GM20000 (cell line): ENCODE measurements at regions not wholly inside any gene's neighbourhood (a gene's known extent, or its start where the extent isn't known, plus 50 kb on each side); places are given as distances from the start of the nearest gene placed in this dataset.

Source experiments
- DNase-seq: peaks from one replicate; pipeline ENCODE4 v3.0.0; 2012; ENCODE audit warnings: low spot score
- TF ChIP-seq, protein P1 (sequence below): IDR thresholded peaks from 2 replicates; pipeline ENCODE4 v1.5.1; 2012; ENCODE audit warnings: mild to moderate bottlenecking, control low read depth; ENCODE audit errors: extremely low read depth, missing control alignments

DNA sequence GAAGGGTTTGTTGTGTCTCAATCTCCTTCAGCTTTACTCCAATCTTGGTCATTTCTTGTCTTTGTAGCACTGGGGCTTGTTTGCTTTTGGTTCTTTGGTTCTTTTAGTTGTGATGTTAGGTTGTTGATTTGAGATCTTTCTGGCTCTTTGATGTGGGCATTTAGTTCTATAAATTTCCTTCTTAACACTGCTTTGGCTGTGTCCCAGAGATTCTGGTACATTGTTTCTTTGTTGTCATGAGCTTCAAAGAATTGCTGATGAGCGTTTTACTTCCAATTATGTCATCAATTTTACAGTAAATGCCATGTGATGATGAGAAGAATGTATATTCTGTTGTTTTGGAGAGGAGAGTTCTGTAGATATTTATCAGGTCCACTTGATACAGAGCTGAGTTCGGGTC, 353.3 kb downstream of the MAN2A1 start:
- no peak for DNase-seq
- TF ChIP-seq, protein P1, sequence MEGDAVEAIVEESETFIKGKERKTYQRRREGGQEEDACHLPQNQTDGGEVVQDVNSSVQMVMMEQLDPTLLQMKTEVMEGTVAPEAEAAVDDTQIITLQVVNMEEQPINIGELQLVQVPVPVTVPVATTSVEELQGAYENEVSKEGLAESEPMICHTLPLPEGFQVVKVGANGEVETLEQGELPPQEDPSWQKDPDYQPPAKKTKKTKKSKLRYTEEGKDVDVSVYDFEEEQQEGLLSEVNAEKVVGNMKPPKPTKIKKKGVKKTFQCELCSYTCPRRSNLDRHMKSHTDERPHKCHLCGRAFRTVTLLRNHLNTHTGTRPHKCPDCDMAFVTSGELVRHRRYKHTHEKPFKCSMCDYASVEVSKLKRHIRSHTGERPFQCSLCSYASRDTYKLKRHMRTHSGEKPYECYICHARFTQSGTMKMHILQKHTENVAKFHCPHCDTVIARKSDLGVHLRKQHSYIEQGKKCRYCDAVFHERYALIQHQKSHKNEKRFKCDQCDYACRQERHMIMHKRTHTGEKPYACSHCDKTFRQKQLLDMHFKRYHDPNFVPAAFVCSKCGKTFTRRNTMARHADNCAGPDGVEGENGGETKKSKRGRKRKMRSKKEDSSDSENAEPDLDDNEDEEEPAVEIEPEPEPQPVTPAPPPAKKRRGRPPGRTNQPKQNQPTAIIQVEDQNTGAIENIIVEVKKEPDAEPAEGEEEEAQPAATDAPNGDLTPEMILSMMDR, result no peak

DNA sequence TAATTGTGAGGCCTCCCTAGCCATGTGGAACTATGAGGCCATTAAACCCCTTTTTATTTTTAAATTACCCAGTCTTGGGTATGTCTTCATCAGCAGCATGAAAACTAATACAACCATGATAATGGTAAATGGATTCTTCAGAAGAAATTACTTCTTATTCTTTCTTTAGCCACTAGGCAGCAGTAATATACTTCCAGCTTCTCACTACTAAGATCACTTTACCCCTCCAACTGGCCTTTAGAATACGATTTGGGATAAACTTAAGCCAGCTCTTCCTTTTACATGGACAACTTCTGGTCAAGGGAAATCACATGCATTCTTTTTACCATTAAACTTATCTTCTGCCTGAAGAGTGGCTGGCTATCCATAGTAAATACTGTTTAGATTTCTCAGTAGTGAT, 355.4 kb downstream of the MAN2A1 start:
- DNase-seq, result no peak
- TF ChIP-seq, protein P1, result no peak

DNA sequence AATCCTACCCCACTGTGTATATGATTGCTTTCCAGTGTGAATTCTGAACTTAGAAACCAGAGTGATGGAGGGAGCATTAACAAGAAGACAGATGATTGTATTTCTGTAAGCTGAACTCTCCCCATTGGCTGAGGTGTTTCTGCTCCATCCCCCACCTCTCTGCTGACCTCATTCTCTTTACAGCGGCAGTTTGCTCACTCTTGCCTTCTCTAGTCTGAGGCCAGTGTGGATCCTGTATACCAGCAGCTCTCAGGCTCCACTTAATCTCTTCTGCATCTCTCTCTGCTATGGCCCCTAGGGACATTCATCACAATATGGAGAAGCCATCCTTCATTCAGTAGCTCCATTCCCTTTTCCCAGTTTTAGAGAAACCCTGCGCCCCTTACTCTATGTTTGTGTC, 358.8 kb downstream of the MAN2A1 start:
- TF ChIP-seq, protein P1, result no peak
- no peak for DNase-seq

DNA sequence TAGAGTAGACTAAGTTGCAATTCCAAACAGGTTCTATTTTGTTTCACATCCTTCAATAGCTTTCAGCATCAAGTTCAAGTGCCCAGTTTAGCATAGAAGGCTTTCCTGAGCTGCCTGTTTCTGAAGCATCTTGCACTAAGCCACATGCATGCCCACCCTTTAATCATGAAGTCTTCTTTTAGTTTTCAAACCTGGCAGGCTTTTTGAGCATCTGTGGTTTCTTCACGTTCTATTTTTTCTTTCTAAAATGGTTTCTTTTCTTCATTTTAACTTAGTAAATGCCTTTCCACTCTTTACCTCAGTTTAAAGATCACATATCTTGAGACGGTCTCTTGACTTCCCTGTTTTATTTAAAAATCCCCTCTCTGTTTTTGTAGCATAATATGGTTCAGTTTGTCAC, 360.1 kb downstream of the MAN2A1 start:
- TF ChIP-seq, protein P1, result no peak
- DNase-seq, result no peak

DNA sequence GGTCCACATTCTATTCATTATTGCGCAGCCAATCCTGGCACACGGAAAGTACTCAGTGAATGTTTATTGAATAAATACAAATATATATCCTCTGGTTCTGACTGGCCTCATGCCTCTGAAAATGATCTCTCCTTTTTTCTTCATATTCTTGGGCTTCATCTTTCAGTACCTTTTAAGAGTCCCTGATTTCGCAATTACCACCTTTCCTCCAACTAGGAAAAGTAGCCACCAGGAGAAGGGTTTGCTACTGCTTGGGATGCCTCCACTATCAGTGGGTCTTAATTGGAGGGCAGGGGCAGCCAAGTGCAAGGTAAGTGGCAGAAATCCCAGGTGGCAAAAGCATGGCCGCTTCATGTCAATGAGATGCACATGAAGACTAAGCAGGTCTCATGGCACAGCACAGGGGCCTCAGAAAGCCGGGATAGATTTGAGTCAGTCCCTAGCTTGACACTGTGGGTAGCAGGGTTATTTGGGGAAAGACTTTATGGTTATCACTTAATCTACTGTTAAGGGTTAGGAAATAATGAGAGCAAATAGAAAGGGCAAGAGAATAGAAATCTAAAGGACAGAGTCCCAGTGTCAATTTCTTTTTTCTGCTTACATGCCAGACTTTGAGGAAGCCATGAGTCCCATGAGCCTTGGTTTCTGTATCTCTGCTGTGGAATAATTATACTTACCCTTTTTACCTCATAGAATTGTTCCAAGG, 361.1 kb downstream of the MAN2A1 start:
- TF ChIP-seq, protein P1, result no peak
- no peak for DNase-seq

DNA sequence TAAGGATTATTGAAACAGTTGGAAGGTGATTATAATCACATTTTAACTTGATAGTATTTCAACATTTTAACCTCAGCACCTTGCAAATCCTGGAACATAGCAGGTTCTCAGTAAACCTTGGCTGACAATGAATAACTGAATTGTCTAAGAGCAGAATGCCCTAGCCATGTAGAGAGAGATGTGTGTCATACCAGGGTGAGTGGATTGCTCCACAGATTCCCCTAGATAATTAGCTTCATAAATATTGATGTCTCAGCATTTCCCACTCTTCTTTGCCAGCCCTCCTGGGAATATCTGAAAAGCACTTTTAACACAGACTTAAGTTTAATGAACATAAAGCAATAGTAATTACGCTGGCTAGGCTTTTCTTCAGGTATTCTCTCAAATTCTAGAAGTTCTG, 363.5 kb downstream of the MAN2A1 start:
- TF ChIP-seq, protein P1, result no peak
- no peak for DNase-seq

DNA sequence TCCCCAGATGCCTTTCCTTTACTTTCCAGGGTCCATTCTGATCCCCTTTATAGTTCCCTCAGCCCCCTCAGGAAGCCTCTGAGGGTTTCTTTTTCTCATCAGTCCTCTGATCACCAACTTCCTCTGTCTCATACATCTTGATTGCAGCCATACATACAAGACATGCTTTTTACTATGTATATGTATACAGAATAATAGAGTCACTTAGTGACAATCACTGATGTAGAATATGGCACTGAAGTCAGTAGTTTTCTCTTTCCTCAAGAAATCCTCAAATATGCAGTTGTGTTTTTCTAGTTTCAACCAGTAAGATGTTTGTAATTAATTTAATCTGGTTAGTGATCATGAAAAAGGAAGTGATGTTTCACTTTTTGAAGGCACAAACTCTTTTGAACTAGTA, 364.1 kb downstream of the MAN2A1 start:
- no peak for DNase-seq
- TF ChIP-seq, protein P1, result no peak
